HG02938 (cell line): ENCODE measurements at regions not wholly inside any gene's neighbourhood (a gene's known extent, or its start where the extent isn't known, plus 50 kb on each side); places are given as distances from the start of the nearest gene placed in this dataset.
"Not testable (repeated sequence)": the region's sequence is repeated elsewhere in the genome, so short reads cannot be mapped to it uniquely, and the experiment has no call there.

Experiments used
- ATAC-seq: cut with Tn5 transposase; IDR thresholded peaks from one replicate; pipeline ENCODE4 v1.9.1; 2021; ENCODE audit warnings: mild to moderate bottlenecking, moderate library complexity; ENCODE audit not compliant: unreplicated experiment

DNA sequence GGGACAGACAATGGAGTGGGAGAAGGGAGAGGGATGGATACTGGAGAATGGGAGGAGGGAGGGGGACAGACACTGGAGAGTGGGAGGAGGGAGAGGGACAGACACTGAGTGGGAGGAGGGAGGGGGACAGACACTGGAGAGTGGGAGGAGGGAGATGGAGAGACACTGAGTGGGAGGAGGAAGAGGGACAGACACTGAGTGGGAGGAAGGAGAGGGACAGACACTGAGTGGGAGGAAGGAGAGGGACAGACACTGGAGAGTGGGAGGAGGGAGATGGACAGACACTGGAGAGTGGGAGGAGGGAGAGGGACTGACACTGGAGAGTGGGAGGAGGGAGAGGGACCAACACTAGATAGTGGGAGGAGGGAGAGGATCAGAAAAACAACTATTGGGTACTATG, 426.7 kb upstream of the PMFBP1 start:
- no peak for ATAC-seq

DNA sequence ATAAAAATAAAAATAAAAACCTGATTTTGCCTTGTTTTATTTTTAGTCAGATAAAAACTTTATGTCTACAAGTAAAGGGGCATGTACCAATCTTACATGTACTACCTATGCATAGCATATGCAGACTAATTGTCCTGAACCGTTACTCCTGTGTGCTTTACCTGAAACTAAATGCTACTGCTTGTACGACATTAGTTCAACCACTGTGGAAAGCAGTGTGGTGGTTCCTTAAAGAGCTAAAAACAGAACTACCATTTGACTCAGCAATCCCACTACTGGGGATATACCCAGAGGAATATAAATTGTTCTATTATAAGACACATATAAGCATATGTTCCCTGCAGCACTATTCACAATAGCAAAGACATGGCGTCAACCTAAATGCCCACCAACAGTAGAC, 426.0 kb upstream of the PMFBP1 start:
- ATAC-seq: no peak

DNA sequence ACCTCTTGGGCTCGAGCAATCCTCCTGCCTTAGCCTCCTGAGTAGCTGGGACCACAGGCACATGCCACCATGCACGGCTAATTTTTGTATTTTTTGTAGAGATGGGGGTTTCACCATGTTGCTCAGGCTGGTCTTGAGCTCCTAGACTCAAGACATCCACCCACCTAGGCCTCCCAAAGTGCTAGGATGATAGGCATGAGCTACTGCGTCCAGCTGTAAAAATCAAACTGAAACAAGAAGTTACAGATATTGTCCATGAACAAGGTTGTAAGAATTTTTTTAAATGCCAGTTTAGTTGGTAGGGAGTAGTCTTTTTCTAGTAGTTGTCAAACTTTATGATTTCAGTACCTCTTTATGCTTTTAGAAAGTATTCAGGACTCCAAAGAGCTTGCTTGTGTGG, 424.4 kb upstream of the PMFBP1 start:
- no peak for ATAC-seq

DNA sequence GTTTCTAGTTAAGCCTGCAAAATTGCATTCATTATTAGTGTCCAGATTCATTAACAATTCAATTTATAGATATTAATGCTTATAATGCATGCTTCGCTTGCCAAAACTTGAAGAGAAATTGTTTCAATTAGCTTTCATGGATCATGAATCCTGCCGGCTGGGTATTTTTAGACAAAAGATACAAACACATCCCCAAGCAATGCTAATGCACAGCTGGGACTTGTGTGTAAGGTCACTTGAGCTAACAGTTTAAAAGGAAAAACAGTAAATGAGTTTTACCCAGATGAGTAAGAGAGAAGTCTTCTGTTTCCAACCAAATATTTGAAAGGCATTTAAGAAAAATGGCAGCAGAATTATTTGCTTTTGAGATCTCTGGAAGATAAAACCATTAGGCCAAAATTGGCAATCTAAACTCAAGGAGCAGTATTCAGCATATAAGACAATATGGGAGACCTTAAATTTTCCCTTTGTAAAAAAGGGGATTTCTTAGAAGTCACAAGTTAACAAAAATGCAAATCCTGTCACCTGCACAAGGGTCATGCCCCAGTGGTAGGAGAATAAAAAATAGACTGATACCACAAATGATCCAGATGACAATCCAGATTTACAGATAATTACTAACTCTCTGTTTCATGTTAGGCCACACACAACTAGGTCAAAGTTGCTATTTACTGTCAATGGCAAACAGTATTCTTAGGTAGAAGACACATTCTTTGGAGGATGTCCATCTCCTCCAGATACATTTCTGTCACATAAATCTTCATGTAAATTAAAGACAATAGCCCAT, 418.4 kb upstream of the PMFBP1 start:
- ATAC-seq: peak; percentile 86

DNA sequence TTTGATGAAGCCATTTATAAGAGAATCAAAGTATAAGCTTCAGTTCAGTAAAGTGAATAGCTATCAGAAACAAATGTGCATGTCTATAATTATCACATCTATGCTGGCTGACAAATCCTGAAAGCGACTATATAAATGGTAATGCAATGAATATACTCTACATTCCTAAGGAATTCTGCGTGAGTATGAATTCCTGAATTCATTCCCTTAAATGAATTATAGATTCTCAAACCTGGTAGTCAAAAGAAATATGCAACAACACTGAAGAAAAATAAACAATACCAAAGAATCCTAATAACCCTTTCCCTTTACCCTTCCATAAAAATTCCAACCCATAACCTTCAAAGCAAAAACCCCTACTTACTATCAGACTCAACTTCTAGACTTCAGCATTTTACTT, 416.6 kb upstream of the PMFBP1 start:
- ATAC-seq: no peak

DNA sequence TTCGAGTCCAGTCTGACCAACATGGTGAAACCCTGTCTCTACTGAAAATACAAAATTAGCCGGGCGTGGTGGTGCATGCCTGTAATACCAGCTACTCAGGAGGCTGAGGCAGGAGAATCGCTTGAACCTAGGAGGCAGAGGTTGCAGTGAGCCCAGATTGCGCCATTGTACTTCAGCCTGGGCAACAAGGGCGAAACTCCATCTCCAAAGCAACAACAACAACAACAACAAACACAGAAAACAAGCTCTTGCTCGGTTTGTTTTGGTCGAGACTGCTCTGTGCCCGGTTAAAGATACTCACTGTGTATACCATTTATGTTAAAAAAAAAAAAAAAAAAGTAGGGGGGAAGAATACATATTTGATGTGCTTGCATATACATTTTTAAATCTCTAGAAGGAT, 406.1 kb upstream of the PMFBP1 start:
- ATAC-seq: not testable (repeated sequence)

DNA sequence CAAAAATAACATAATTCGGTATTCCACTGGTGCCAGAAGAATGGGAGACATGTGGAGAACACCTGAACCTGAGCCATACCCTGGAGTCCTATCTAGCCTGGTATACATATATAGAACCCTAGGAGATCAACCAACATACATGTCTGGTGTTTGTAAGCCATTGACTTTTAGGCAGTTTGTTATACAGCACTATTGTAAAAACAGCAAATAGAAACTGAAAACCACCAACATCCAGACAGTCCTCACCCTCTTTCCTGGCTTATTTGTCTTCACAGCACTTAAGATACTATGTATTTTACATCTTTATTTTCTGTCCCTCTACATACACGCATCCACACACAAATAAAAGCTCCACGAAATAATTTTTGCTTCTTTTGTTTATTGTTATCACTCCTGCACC, 404.2 kb upstream of the PMFBP1 start:
- no peak for ATAC-seq

DNA sequence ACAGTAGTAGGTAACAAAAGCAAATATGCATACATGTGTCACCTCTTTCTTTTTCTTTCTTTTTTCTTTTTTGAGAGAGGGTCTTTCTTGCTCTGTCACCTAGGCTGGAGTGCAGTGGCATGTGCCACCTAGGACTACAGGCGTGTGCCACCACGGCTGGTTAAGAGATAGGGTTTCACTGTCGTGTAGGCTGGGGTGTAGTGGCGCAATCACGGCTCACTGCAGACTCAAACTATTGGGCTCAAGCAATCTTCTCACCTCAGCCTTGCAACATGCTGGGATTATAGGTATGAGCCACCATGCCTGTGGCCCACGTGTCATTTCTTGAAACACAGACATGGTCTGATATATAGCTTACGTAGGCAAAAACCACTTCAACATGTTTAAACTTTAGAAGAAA, 397.7 kb upstream of the PMFBP1 start:
- no peak for ATAC-seq

DNA sequence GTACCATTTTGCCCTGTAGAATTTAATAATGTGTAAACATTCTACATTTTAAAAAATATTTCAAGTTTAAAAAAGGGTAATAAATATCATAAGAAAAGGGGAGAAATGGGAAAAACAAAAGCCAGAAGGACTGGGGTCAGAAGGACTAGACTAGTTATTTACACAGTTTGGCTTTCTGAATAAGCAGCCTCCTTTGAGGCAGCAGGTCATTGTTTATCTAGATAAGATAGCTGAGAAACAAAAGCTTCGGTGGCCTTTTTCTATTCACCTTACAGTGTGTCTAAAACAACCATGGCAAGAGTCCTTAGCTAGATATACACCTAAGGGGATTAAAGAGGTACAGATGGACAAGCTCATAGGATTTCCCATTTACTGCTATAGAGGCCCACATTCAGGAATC, 396.5 kb upstream of the PMFBP1 start:
- no peak for ATAC-seq

DNA sequence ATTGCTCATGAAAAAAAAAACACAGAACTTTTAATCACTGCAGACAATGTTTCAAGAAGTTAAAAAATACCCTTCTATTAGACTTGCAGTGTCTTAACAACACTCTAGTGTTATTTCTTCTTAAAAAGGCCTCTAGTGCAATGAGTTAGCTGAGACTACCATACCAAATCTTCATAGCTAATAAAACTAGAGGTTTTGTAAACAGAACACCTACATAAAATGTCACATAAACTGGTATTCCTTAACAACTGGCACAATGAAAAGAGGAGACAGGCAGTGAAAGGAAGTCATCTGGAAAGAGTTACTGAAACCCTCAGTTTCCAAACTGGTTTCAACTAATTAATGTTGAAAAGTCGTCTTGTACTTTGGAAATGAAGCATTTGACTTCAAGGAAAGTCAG, 394.2 kb upstream of the PMFBP1 start:
- no peak for ATAC-seq

DNA sequence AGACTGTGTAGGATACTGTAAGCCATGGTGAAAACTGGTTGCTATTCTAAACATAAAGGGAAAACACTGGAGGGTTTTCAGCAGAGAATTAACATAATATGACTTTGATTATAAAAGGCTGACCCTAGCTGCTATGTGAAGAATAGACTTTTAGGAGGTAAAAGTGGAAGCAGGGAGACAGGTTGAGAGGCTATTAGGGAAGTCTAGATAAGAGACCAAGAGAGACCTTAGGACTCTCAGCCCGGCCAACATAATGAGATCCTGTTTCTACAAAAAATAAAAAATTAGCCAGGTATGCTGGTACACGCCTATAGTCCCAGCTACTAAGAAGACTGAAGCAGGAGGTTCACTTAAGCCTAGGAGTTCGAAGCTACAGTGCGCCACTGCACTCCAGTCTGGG, 393.2 kb upstream of the PMFBP1 start:
- ATAC-seq: no peak

DNA sequence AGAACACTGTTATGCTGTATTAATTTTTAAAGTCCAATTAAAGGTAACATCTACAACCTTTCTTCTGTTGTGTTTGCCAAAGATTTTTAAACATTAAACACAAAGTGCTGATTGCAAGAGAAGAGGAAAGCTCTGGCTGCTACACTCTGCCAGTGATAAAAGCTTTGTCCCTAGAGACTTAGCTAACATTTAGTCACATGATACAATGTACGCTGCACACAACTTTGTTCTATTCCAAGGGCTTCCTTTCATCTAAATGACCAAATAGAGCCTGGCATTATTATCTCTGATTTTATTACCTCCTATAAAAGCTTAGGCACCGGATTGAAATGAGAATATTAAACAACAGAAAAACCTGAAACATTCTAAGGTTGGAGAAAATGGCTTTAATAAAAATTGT, 388.7 kb upstream of the PMFBP1 start:
- ATAC-seq: no peak

DNA sequence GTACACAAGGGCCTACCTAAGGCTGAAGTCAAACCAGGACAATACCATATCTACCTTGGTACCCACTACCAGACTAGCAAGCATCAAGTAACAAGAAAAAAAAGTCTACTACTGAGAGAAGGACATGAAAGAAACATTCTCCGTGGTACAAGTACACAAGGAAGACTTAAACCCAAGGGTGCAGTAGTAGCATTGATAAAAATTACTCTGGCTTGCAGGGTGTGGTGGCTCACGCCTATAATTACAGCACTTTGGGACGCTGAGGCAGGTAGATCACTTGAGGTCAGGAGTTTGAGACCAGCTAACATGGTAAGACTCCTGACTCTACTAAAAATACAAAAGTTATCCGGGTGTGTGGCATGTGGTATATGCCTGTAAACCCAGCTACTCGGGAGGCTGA, 386.5 kb upstream of the PMFBP1 start:
- ATAC-seq: no peak

DNA sequence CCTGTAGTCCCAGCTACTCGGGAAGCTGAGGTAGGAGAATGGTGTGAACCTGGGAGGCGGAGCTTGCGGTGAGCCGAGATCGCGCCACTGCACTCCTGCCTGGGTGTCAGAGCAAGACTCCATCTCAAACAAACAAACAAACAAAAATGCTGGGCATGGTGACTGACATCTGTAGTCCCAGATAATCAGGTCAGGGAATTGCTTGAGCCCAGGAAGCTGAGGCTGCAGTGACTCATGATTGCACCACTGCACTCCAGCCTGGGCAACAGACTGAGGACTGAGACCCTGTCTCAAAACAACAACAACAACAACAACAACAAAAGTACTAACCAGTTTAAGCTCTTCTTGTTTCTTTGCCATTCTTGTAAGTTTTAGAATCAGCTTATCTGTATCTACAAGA, 383.0 kb upstream of the PMFBP1 start:
- ATAC-seq: no peak

DNA sequence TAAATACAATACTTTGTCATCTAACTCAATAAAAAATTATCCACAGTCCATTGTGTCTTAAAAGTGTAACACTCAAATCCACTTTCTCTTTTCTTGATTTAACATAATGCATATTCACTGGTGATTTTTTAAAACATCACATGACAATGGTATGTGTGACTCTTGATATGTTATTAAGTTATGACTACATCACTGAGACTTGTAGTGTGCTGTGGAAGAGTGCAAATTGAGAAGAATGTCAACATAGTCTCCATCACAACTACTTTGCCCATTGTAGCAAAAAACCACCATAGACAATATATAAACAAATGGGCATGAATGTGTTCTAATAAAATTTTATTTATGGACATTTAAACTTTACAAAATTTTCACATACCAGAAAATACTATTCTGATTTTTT, 380.7 kb upstream of the PMFBP1 start:
- no peak for ATAC-seq

DNA sequence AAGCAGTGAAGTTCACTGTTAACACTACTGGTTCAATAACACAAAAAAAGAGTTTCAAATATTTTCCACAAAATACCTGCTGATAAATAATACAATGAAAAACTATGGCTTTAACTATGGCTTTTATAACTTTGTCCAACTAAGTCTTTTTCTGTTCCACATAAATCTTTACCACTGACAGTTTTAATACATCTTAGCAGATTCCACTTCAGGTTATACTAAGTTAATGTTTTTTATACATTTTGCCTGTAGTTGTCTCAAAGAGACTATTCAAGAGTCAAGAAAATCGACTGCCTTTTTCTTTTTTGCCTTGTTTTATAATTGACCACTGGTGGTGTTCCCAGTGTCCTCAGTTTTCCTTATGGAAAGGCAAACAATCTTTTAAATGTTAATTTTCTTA, 379.7 kb upstream of the PMFBP1 start:
- ATAC-seq: no peak

DNA sequence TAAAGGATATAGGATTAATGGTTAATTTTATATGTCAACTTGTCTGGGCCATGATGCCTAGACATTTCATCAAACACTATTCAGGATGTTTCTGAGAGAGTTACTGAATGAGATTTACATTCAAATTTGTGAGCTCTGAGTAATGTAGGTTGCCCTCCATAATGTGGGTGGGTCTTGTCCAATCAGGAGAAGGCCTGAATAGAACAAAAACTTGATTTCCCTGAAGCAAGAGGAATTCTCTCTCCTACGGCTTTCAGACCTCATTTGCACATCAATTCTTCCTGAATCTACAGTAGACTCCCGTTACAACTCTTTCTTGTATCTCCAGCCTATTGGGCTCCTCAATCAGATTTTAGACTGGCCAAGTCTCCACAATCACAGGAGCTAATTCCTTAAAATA, 377.9 kb upstream of the PMFBP1 start:
- no peak for ATAC-seq

DNA sequence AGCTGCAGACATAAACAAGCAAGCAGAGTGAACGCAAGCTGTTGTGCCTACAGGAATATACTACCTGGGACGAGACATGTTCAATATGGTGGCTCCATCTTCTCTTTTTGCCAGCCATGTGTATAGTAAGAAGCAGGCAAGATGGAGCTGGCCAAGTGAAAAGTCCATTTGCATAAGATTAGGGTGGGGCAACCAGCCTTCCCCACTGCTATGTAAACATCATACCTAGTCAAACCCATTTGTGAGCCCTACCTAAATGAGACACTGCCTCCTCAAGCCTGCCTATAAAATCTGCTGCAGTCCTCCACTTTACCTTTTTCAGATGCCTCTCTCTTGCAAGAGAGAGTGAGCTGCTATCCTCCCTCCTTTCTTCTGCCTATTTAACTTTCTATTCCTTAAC, 370.1 kb upstream of the PMFBP1 start:
- no peak for ATAC-seq

DNA sequence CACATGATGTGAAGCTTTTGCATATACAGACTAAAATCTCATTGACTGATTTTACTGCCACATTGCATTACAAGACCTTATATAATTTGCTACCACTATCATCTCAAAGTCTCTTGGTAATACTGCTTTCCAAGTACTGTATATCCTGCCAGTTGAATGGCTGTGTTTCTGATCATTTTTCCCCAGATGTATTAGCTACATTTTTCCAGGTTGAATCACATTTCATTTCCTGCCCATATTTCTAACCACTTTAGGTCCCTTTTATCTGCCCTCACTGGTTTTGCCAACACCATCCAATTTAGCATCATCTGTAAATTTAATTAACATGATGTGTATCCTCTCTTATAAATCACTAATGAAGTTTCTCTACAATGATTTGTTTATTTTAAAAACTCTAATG, 365.7 kb upstream of the PMFBP1 start:
- ATAC-seq: no peak

DNA sequence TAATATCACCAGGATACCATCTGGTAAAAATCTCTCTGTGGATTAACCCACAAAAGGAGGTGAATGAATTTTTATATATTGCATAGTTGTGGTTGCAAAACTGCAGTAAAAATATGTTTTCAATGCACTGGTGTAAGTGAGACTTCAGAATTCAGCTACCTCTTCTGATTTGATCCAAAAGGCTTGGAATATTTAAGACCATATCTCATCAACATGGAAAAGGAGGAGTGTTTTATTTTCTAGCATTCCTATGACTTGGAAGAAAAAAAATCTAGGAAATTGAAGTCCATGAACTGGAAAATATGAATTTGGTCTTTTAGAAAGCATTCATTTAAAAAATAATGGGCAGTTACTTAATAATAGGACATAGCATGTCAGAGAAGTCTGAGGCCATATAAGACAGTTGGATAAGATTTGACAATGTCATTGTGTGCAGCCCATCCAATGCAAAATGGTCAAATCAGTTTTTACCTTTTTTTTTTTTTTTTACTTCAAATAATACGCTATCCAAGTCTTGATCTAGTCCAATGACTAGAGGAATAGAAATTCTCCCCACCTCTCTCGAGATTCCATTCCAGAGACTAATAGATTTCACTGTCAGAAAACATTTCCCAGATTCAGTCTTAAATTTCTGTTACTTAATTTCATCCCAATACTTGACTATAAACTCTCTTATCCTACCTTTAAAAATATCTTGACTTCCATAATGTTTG, 364.9 kb upstream of the PMFBP1 start:
- no peak for ATAC-seq

DNA sequence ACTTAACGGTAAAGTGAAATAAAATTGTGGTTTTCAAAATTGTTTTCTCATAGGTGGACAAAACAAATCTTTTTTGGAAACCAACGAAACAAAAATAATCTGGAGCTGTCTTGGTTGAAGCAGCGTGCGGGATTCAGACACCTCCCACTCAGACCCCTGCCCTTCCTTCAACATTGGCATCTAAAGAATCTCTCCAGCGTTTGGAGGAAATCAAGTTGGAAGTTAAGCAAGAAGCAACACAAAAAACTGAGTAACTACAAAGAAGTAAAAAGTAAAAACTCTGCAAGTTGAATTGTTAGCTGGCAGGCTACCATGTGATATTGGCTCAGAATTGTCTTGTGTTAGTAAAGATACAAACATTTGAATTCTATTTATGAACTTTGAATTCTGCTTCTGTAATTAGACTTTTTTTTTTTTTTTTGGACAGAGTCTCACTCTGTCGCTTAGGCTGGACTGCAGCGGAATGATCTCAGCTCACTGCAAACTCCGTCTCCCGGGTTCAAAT, 361.0 kb upstream of the PMFBP1 start:
- ATAC-seq: no peak

DNA sequence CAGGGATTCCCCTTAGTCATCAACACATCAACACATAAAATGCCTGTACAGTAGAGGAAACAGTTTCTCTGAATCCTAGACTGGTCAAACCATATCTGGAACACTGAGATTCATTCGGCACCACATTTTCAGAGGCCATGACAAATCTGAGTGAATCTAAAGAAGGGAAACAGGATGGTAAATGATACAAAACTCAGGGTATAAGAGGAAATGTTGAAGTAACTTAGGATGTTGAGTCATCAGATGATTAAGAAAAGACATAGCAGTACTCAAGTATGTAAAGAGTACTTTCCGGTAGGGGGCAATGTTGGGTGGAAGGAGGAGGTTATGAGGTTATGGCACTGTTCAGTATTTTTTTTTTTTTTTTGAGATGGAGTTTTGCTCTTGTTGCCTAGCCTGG, 358.5 kb upstream of the PMFBP1 start:
- ATAC-seq: no peak

DNA sequence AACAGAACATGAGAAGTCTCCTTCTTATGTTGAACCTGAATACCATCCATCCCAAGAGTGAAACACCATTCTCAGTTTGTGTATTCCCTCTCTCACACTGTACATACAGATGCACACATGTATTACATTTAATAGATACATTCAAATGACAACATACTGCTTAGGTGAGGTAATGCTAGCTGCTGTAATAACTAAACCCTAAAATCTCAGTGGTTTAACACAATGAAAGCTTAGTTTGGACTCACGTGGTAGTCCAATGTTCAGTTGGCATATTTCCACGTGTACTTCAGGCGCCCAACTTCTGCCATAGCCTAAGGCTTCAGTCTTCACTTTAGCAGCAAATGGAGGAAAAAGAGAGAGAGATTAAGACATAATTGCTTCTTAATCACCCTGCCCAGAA, 351.1 kb upstream of the PMFBP1 start:
- no peak for ATAC-seq
